IPS-20b (cell line): ENCODE measurements at regions not wholly inside any gene's neighbourhood (a gene's known extent, or its start where the extent isn't known, plus 50 kb on each side); places are given as distances from the start of the nearest gene placed in this dataset.

Experiments
- H3K27ac ChIP-seq: one replicate; pipeline ENCODE4 v1.5.1; 2013; ENCODE audit warnings: low read length
- H3K27me3 ChIP-seq: 2 replicates; pipeline ENCODE4 v1.6.1; 2013; ENCODE audit warnings: mild to moderate bottlenecking, low read length, inconsistent platforms; ENCODE audit not compliant: insufficient read depth
- H3K36me3 ChIP-seq: 2 replicates; pipeline ENCODE4 v1.6.1; 2013; ENCODE audit warnings: low read depth, mild to moderate bottlenecking, inconsistent platforms, low read length, moderate library complexity; ENCODE audit not compliant: insufficient read depth
- H3K4me1 ChIP-seq: 2 replicates; pipeline ENCODE4 v1.6.1; 2013; ENCODE audit warnings: mild to moderate bottlenecking, control low read depth, inconsistent platforms, low read length, moderate library complexity; ENCODE audit not compliant: insufficient read depth
- H3K4me3 ChIP-seq: 2 replicates; pipeline ENCODE4 v1.5.1; 2013; ENCODE audit warnings: mild to moderate bottlenecking, low read length, inconsistent platforms
- H3K9ac ChIP-seq: 2 replicates; pipeline ENCODE4 v1.6.1; 2013; ENCODE audit warnings: low read depth, mild to moderate bottlenecking, inconsistent platforms, low read length, moderate library complexity
- H3K9me3 ChIP-seq: 2 replicates; pipeline ENCODE4 v1.6.1; 2013; ENCODE audit warnings: mild to moderate bottlenecking, low read depth, low read length, inconsistent platforms; ENCODE audit not compliant: insufficient read depth

- Histone ChIP-seq H3K4me1 (no peaks in the 10 kb centered on the region), H3K9ac (no peak overlapping the region), H3K27me3 (no peaks in the 10 kb centered on the region), H3K27ac (no peak overlapping the region), H3K4me3 (no peak overlapping the region), H3K36me3 (no peaks in the 10 kb centered on the region), H3K9me3 (peaks cover 26% of the 10 kb centered on the region)
Measured at GRCh38 chr22:34319346-34319745, 399.1 kb upstream of the LARGE1 start.

- no peaks in the 10 kb centered on the region for H3K4me1 ChIP-seq
Measured at GRCh38 chr22:34324763-34325162, 404.5 kb upstream of the LARGE1 start.

GRCh38 chr22:34326901-34327300 is 406.6 kb upstream of the LARGE1 start:
- Histone ChIP-seq H3K9ac (no peak overlapping the region), H3K4me3 (no peak overlapping the region), H3K36me3 (no peaks in the 10 kb centered on the region), H3K27ac (no peak overlapping the region), H3K27me3 (no peaks in the 10 kb centered on the region), H3K9me3 (no peaks in the 10 kb centered on the region), H3K4me1 (no peaks in the 10 kb centered on the region)

More at GRCh38 chr22:34324763-34325162, 404.5 kb upstream of the LARGE1 start:
- H3K4me3 ChIP-seq = no peak overlapping the region
- H3K27me3 ChIP-seq = no peaks in the 10 kb centered on the region
- no peak overlapping the region for H3K9ac ChIP-seq
- no peak overlapping the region for H3K27ac ChIP-seq
- H3K9me3 ChIP-seq = no peaks in the 10 kb centered on the region
- no peaks in the 10 kb centered on the region for H3K36me3 ChIP-seq

- Histone ChIP-seq H3K9ac (no peak overlapping the region), H3K4me3 (no peak overlapping the region), H3K36me3 (no peaks in the 10 kb centered on the region), H3K4me1 (no peaks in the 10 kb centered on the region), H3K27me3 (no peaks in the 10 kb centered on the region), H3K27ac (no peak overlapping the region), H3K9me3 (peaks cover 17% of the 10 kb centered on the region)
Measured at GRCh38 chr22:34330432-34330831, 410.2 kb upstream of the LARGE1 start.

- no peaks in the 10 kb centered on the region for H3K36me3 ChIP-seq
- no peaks in the 10 kb centered on the region for H3K27me3 ChIP-seq
- peaks cover 19% of the 10 kb centered on the region for H3K9me3 ChIP-seq
- H3K9ac ChIP-seq = no peak overlapping the region
- no peaks in the 10 kb centered on the region for H3K4me1 ChIP-seq
- no peak overlapping the region for H3K27ac ChIP-seq
- H3K4me3 ChIP-seq = no peak overlapping the region
Measured at GRCh38 chr22:34333285-34333684, 413.0 kb upstream of the LARGE1 start.

GRCh38 chr22:34334893-34335292 is 414.6 kb upstream of the LARGE1 start:
- H3K9ac ChIP-seq = no peak overlapping the region
- no peak overlapping the region for H3K27ac ChIP-seq
- no peaks in the 10 kb centered on the region for H3K36me3 ChIP-seq
- no peaks in the 10 kb centered on the region for H3K4me1 ChIP-seq
- peaks cover 19% of the 10 kb centered on the region for H3K9me3 ChIP-seq
- H3K27me3 ChIP-seq = no peaks in the 10 kb centered on the region
- no peak overlapping the region for H3K4me3 ChIP-seq

GRCh38 chr22:34344702-34345101 is 424.4 kb upstream of the LARGE1 start:
- Histone ChIP-seq H3K27me3 (peaks cover 4% of the 10 kb centered on the region; the same call in 1 of the 2 replicates), H3K9me3 (no peaks in the 10 kb centered on the region), H3K4me1 (no peaks in the 10 kb centered on the region), H3K9ac (no peak overlapping the region), H3K36me3 (no peaks in the 10 kb centered on the region), H3K27ac (no peak overlapping the region), H3K4me3 (no peak overlapping the region)

GRCh38 chr22:34354071-34354817 is 434.0 kb upstream of the LARGE1 start:
- Histone ChIP-seq H3K9ac (no peak overlapping the region), H3K4me1 (no peaks in the 10 kb centered on the region), H3K27ac (no peak overlapping the region), H3K9me3 (no peaks in the 10 kb centered on the region), H3K27me3 (no peaks in the 10 kb centered on the region), H3K36me3 (no peaks in the 10 kb centered on the region), H3K4me3 (no peak overlapping the region)

GRCh38 chr22:34356481-34356880 is 436.2 kb upstream of the LARGE1 start:
- Histone ChIP-seq H3K4me1 (no peaks in the 10 kb centered on the region), H3K27me3 (no peaks in the 10 kb centered on the region), H3K4me3 (no peak overlapping the region), H3K9ac (no peak overlapping the region), H3K36me3 (no peaks in the 10 kb centered on the region), H3K9me3 (no peaks in the 10 kb centered on the region), H3K27ac (no peak overlapping the region)

GRCh38 chr22:34370711-34371110 is 450.4 kb upstream of the LARGE1 start:
- Histone ChIP-seq H3K36me3 (no peaks in the 10 kb centered on the region), H3K4me1 (no peaks in the 10 kb centered on the region), H3K9me3 (no peaks in the 10 kb centered on the region; the same call in 1 of the 2 replicates), H3K27me3 (no peaks in the 10 kb centered on the region; the same call in 1 of the 2 replicates), H3K9ac (no peak overlapping the region), H3K27ac (no peak overlapping the region), H3K4me3 (no peak overlapping the region)

GRCh38 chr22:34379825-34380224 is 459.5 kb upstream of the LARGE1 start:
- H3K4me3 ChIP-seq = no peak overlapping the region
- H3K27me3 ChIP-seq = no peaks in the 10 kb centered on the region
- no peak overlapping the region for H3K9ac ChIP-seq
- no peaks in the 10 kb centered on the region for H3K4me1 ChIP-seq
- H3K27ac ChIP-seq = no peak overlapping the region
- no peaks in the 10 kb centered on the region for H3K9me3 ChIP-seq
- H3K36me3 ChIP-seq = no peaks in the 10 kb centered on the region

GRCh38 chr22:34380532-34380931 is 460.3 kb upstream of the LARGE1 start:
- Histone ChIP-seq H3K36me3 (no peaks in the 10 kb centered on the region), H3K4me1 (no peaks in the 10 kb centered on the region), H3K27ac (no peak overlapping the region), H3K27me3 (no peaks in the 10 kb centered on the region), H3K9me3 (no peaks in the 10 kb centered on the region), H3K4me3 (no peak overlapping the region), H3K9ac (no peak overlapping the region)
